ENCODE measurements at regions not wholly inside any gene's neighbourhood (a gene's known extent, or its start where the extent isn't known, plus 50 kb on each side); places are given as distances from the start of the nearest gene placed in this dataset.

DNA sequence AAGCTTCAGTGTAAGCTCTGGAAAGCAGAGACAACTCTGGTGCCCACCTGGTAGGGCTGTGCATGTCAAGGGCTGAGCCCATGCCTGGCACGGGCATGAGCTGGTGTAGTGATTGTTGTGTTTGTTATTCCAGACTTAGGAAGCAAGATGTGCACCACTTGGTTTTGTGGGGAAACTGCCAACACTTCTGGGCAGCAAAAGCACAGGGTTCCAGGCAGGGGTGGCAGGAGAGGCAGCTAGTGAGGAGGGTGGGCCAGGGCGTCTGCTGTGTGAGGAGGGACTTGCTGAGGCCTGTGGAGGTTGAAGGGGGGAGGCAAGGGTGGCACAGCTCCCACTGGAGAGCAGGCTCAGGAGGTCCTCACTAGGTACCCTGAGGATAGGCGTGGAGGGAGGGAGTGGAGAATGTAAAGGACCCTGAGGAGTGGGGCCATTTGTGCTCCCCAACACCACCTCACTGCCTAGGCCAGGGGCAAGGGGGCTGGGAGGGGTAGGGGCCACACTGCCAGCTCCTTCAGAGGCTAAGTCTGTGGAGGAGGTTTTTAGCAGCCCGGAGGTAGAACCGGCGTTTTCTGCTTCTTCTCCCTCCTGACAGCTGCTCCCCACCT is 104.0 kb upstream of the POU3F3 start:
- no peak for TF ChIP-seq ZFX (IDR thresholded peaks at IDR 0.05; ENCODE audit: borderline replicate concordance)
- TF ChIP-seq, protein P1, sequence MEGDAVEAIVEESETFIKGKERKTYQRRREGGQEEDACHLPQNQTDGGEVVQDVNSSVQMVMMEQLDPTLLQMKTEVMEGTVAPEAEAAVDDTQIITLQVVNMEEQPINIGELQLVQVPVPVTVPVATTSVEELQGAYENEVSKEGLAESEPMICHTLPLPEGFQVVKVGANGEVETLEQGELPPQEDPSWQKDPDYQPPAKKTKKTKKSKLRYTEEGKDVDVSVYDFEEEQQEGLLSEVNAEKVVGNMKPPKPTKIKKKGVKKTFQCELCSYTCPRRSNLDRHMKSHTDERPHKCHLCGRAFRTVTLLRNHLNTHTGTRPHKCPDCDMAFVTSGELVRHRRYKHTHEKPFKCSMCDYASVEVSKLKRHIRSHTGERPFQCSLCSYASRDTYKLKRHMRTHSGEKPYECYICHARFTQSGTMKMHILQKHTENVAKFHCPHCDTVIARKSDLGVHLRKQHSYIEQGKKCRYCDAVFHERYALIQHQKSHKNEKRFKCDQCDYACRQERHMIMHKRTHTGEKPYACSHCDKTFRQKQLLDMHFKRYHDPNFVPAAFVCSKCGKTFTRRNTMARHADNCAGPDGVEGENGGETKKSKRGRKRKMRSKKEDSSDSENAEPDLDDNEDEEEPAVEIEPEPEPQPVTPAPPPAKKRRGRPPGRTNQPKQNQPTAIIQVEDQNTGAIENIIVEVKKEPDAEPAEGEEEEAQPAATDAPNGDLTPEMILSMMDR (IDR thresholded peaks at IDR 0.05): no peak
- no peak overlapping the region for H3K27ac ChIP-seq

DNA sequence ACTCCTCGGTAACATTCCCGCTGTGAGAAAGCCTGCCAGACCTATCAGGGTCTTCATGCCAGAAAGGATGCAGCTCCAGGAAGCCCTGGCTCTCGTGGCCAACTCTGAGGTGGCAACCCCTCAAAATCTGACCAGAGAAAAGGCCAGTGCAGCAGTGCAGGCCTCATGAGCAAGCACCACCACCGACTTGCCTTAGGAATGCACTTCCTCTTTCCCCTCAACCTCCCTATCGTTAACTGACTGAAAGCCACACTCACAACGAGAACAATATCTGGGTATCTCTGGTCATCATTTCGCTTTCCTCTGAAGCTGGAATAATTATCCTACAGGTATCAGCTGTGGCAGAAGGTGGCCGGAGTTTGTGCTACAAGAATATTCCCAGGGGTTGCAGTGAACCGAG is 101.4 kb upstream of the POU3F3 start:
- TF ChIP-seq ZFX (IDR thresholded peaks at IDR 0.05; ENCODE audit: borderline replicate concordance): no peak
- TF ChIP-seq, protein P1 (IDR thresholded peaks at IDR 0.05): no peak
- H3K27ac ChIP-seq: no peak overlapping the region

DNA sequence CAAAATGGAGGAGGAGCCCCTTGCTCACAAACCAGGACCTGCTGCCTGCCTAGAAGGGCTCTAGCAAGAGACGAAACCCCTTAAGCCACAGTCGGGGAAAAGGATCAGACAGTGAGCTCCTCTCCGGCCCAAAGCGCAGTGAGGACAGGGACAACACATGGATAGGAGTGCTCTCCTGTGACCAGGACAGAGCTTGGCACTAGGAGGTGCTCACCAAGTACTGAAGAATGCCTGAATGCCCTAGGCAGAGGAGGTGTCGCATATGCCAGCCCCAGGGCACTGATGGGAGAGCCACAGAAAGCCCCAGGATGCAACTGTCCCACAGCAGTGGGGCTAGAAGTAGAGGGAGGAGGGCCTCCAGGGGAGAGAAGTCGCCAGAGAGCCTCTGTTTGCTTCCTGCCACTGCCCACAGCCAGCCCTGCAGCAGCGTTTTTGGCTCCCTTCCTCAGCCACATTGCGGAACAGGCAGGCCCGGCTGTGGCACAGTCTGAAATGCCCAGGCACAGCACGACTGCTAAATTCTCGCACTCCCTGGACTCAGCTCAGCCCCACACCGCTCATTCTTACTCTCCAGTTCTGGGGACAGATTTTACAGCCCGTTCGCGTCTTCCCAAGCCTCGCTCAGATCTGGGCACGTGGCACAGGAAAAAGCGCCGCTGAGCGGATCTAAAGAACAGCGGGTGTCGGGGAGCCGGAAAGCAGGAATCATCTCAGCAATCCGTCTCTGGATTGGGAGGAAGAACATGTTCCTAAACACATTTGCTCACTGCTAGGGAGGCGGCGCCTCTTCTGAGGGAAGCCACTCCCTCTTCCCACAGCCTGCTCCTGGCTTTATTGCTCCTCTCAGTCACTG is 98.7 kb upstream of the POU3F3 start:
- H3K27ac ChIP-seq: no peak overlapping the region
- TF ChIP-seq, protein P1 (IDR thresholded peaks at IDR 0.05): no peak
- no peak for TF ChIP-seq ZFX (IDR thresholded peaks at IDR 0.05; ENCODE audit: borderline replicate concordance)

DNA sequence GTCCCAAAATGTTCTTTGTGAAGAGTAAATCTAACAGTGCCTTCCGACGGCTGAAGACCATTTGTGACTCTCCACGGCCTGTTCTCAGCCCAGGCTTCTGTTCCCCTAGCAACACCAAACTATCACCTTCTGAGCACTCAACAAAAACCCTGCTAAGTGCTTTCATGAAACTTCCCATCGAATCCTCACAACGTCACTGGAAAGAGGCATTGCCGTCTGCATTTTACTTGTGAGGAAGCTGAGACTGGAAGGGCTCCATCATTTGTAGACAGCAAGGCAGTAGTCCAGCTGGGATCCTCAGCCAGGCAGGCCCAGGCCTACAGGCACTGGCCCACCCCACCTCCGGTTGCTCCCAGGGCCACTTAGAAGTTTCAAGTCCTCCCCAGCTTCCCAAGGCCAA is 97.8 kb upstream of the POU3F3 start:
- H3K27ac ChIP-seq: no peak overlapping the region
- TF ChIP-seq, protein P1 (IDR thresholded peaks at IDR 0.05): no peak
- TF ChIP-seq ZFX (IDR thresholded peaks at IDR 0.05; ENCODE audit: borderline replicate concordance): no peak

DNA sequence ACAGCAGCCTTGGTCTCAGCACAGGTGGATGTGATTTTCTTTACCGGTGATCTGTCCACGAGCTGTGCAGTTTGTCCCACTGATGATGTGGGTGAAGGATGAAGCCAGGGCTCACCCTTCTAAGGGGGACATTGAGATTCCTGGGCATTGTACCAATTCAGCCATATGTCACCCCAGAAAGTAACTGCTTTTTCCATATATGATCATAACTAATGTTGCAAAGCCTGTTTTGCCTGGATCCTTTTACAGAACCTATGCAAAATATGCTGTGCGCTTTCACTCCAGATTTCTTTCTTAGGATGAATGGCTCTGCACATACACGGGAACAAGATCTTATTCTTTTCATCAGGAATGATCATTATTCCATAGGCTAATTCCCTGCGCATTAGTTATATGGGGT is 96.9 kb upstream of the POU3F3 start:
- TF ChIP-seq, protein P1 (IDR thresholded peaks at IDR 0.05): no peak
- TF ChIP-seq ZFX (IDR thresholded peaks at IDR 0.05; ENCODE audit: borderline replicate concordance): no peak
- no peak overlapping the region for H3K27ac ChIP-seq

DNA sequence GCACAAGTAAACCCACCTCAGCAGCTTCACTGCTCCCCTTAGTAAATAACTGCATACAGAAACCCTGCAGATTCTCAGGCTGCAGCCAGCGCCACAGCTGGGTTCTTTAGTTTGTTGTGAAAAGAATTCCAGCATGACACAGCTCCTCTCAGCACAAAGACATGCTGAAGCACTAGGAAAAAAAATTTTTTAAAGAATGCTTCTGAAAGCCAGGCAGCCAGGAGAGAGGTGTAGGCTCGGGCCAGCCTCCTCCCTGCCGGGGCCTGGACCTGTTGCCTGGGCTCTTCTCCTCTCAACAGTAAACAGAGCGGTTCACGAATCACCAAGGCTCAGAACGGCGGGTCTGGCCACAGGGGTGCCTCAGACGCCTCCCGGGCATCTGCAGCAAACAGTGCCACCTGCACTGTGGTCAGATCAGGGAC is 95.7 kb upstream of the POU3F3 start:
- TF ChIP-seq, protein P1 (IDR thresholded peaks at IDR 0.05): no peak
- no peak for TF ChIP-seq ZFX (IDR thresholded peaks at IDR 0.05; ENCODE audit: borderline replicate concordance)
- H3K27ac ChIP-seq: no peak overlapping the region

DNA sequence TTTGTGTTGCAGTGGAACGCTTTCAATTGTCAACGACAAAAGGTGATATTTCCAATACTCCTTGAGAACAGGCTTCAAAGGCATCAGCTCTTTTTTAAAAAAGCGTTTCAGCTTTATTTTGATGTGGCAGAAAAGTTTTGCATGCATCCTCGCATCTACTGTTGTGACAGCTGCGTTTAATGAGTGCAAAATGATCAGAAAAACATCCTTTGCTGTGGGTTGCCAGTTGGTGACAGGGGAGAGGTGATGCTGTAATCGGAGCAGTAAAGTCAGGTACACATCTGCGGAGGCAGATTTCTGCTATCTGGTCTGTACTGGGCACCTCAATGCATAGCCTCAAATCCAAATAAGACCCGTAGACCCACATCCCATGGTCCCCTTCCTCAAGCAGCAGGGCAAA is 91.9 kb upstream of the POU3F3 start:
- no peak for TF ChIP-seq ZFX (IDR thresholded peaks at IDR 0.05; ENCODE audit: borderline replicate concordance)
- TF ChIP-seq, protein P1 (IDR thresholded peaks at IDR 0.05): no peak
- no peak overlapping the region for H3K27ac ChIP-seq

Measured in 22Rv1 (cell line).